Uterus (tissue), 3 donors: ENCODE measurements at regions not wholly inside any gene's neighbourhood (a gene's known extent, or its start where the extent isn't known, plus 50 kb on each side); places are given as distances from the start of the nearest gene placed in this dataset.

Source experiments
- DNase-seq, 2 donors: peaks; one replicate each; pipeline ENCODE4 v3.0.0-alpha.2; 2019 to 2020
- H3K27ac ChIP-seq, 2 donors: fragments of 200-600 bp; sonication (generic); 1 replicate in 1 of 2; 2 replicates in 1 of 2; pipeline ENCODE4 v1.5.1; 2016 to 2018
- H3K27me3 ChIP-seq, 2 donors: fragments of 200-600 bp; sonication (generic); one replicate each; pipeline ENCODE4 v1.5.1; 2018 to 2019; ENCODE audit warnings: control low read depth in 1 of 2
- H3K36me3 ChIP-seq, 2 donors: fragments of 200-600 bp; sonication (generic); one replicate each; pipeline ENCODE4 v1.5.1; 2019; ENCODE audit warnings: control low read depth in 1 of 2
- H3K4me1 ChIP-seq, 2 donors: fragments of 200-600 bp; sonication (generic); one replicate each; pipeline ENCODE4 v1.5.1; 2018 to 2019; ENCODE audit warnings: control low read depth in 1 of 2
- H3K4me3 ChIP-seq, 2 donors: fragments of 200-600 bp; sonication (generic); 1 replicate in 1 of 2; 2 replicates in 1 of 2; pipeline ENCODE4 v1.5.1; 2018 to 2019; ENCODE audit warnings: mild to moderate bottlenecking in 1 of 2
- H3K9me3 ChIP-seq, 2 donors: fragments of 200-600 bp; sonication (generic); one replicate each; pipeline ENCODE4 v1.5.1; 2019; ENCODE audit warnings: control low read depth in 1 of 2
- POLR2A ChIP-seq, 2 donors: fragments of 450-650 bp; IDR thresholded peaks; one replicate each; pipeline ENCODE4 v1.6.1; 2016; ENCODE audit warnings: antibody characterized with exemption in 2 of 2, mild to moderate bottlenecking in 1 of 2, moderate library complexity in 1 of 2
- intact Hi-C: fragments of 100-400 bp; cut with DNase I; formaldehyde crosslinking; loops from one replicate; pipeline ENCODE4 v1.15.1; 2023; ENCODE audit warnings: low total_unique reads
- TF ChIP-seq, protein P1 (sequence below), 4 experiments: fragments of 200-600 bp in 2 of 4; fragments of 450-650 bp in 2 of 4; sonication (generic) in 2 of 4; IDR thresholded peaks; one replicate each; pipeline ENCODE4 v1.5.1; 2016 to 2019; ENCODE audit warnings: antibody characterized with exemption in 4 of 4, mild to moderate bottlenecking in 2 of 4, moderate library complexity in 1 of 4
- donor health status: DM: yes; HTN: yes; CAD: no.

GRCh38 chr1:29865051-29865450, 628.7 kb downstream of the PTPRU start:
- H3K4me1 ChIP-seq = no peaks in the 10 kb centered on the region
- H3K27me3 ChIP-seq = no peaks in the 10 kb centered on the region
- H3K36me3 ChIP-seq = no peaks in the 10 kb centered on the region
- no peak overlapping the region for H3K27ac ChIP-seq
- DNase-seq = no peak
- no peak overlapping the region for H3K4me3 ChIP-seq
- no peak for TF ChIP-seq POLR2A (IDR thresholded peaks at IDR 0.05)
- TF ChIP-seq, protein P1, sequence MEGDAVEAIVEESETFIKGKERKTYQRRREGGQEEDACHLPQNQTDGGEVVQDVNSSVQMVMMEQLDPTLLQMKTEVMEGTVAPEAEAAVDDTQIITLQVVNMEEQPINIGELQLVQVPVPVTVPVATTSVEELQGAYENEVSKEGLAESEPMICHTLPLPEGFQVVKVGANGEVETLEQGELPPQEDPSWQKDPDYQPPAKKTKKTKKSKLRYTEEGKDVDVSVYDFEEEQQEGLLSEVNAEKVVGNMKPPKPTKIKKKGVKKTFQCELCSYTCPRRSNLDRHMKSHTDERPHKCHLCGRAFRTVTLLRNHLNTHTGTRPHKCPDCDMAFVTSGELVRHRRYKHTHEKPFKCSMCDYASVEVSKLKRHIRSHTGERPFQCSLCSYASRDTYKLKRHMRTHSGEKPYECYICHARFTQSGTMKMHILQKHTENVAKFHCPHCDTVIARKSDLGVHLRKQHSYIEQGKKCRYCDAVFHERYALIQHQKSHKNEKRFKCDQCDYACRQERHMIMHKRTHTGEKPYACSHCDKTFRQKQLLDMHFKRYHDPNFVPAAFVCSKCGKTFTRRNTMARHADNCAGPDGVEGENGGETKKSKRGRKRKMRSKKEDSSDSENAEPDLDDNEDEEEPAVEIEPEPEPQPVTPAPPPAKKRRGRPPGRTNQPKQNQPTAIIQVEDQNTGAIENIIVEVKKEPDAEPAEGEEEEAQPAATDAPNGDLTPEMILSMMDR (IDR thresholded peaks at IDR 0.05) = no peak
- no peaks in the 10 kb centered on the region for H3K9me3 ChIP-seq
- intact Hi-C loops = no loop called here

GRCh38 chr1:29864431-29865022, 628.2 kb downstream of the PTPRU start:
- Histone ChIP-seq H3K27ac (no peak overlapping the region), H3K27me3 (no peaks in the 10 kb centered on the region), H3K9me3 (no peaks in the 10 kb centered on the region), H3K4me1 (no peaks in the 10 kb centered on the region), H3K36me3 (no peaks in the 10 kb centered on the region), H3K4me3 (no peak overlapping the region)
- TF ChIP-seq, protein P1 (IDR thresholded peaks at IDR 0.05) = no peak
- intact Hi-C loops = no loop called here
- DNase-seq = no peak

DNA sequence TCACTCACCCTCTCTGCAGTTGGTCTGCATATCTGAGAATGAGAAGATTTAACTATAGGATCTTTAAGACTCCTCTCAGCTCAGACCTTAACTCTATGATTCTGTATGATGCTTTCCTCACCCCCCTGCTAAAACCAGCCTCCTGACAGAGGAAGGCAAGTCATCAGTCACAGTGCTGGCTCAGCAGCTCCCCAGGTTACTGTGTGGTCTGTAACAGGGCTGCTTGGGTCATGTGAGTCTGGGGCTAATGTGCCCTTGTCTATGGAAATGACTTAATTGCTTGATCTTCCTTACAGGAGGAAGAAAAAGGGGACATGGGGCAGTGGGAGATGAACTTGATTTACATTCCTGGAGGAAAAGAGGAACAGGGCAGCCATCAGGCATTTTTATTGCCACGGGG, 625.6 kb downstream of the PTPRU start:
- intact Hi-C loops = no loop called here
- no peak for DNase-seq
- H3K4me3 ChIP-seq = no peak overlapping the region
- H3K27ac ChIP-seq = no peak overlapping the region
- no peaks in the 10 kb centered on the region for H3K36me3 ChIP-seq
- H3K4me1 ChIP-seq = no peaks in the 10 kb centered on the region
- H3K9me3 ChIP-seq = no peaks in the 10 kb centered on the region
- TF ChIP-seq, protein P1 (IDR thresholded peaks at IDR 0.05) = no peak
- no peak for TF ChIP-seq POLR2A (IDR thresholded peaks at IDR 0.05)
- H3K27me3 ChIP-seq = no peaks in the 10 kb centered on the region

DNA sequence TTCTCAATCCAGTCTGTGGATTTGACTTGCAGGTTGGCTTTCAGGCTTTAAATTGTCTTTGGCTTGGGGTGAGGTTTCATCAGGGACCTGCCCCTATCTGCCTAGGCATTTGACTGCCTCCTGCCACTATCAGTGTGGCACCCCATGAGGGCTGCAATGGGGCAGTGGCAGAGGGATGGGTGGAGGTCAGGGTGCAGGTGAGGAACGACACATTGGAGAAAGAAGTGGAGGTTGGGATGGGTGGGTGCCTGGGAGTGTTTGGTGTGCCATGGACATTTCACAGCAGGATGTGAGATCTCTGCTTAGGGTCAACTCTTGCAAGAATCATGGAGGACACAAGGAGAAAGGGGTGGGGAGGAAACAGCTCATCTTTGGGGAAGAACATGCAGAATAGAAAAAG, 625.1 kb downstream of the PTPRU start:
- no peaks in the 10 kb centered on the region for H3K9me3 ChIP-seq
- intact Hi-C loops = no loop called here
- no peaks in the 10 kb centered on the region for H3K36me3 ChIP-seq
- TF ChIP-seq POLR2A (IDR thresholded peaks at IDR 0.05) = no peak
- TF ChIP-seq, protein P1 (IDR thresholded peaks at IDR 0.05) = no peak
- no peaks in the 10 kb centered on the region for H3K27me3 ChIP-seq
- no peaks in the 10 kb centered on the region for H3K4me1 ChIP-seq
- no peak overlapping the region for H3K4me3 ChIP-seq
- no peak for DNase-seq
- H3K27ac ChIP-seq = no peak overlapping the region

- Histone ChIP-seq H3K27me3 (no peaks in the 10 kb centered on the region), H3K4me1 (no peaks in the 10 kb centered on the region), H3K27ac (no peak overlapping the region), H3K36me3 (no peaks in the 10 kb centered on the region), H3K4me3 (no peak overlapping the region), H3K9me3 (no peaks in the 10 kb centered on the region)
- TF ChIP-seq, protein P1 (IDR thresholded peaks at IDR 0.05) = no peak
- no peak for TF ChIP-seq POLR2A (IDR thresholded peaks at IDR 0.05)
- intact Hi-C loops = no loop called here
- DNase-seq = no peak
These were observed 624.4 kb downstream of the PTPRU start for GRCh38 chr1:29860681-29861080.
